Endodermal cell (in vitro differentiated cells): ENCODE measurements at regions not wholly inside any gene's neighbourhood (a gene's known extent, or its start where the extent isn't known, plus 50 kb on each side); places are given as distances from the start of the nearest gene placed in this dataset.

Experiments used
- DNase-seq: peaks from one replicate; pipeline ENCODE4 v3.0.0-alpha.2; 2017
- H3K27ac ChIP-seq: 2 replicates; pipeline ENCODE4 v1.5.1; 2013; ENCODE audit warnings: mild to moderate bottlenecking, low read depth, low read length, moderate library complexity
- H3K27me3 ChIP-seq: 2 replicates; pipeline ENCODE4 v1.6.1; 2013; ENCODE audit warnings: mild to moderate bottlenecking, low read length, moderate library complexity; ENCODE audit not compliant: insufficient read depth, control insufficient read depth, poor library complexity, severe bottlenecking
- H3K36me3 ChIP-seq: 2 replicates; pipeline ENCODE4 v1.7.0; 2013; ENCODE audit warnings: mild to moderate bottlenecking, low read length, moderate library complexity; ENCODE audit not compliant: control insufficient read depth, insufficient read depth
- H3K4me1 ChIP-seq: one replicate; pipeline ENCODE4 v1.7.0; 2013; ENCODE audit warnings: low read length; ENCODE audit not compliant: control insufficient read depth, insufficient read depth
- H3K4me3 ChIP-seq: 2 replicates; pipeline ENCODE4 v1.5.1; 2013; ENCODE audit warnings: mild to moderate bottlenecking, low read length, moderate library complexity
- H3K9ac ChIP-seq: 2 replicates; pipeline ENCODE4 v1.6.1; 2013; ENCODE audit warnings: mild to moderate bottlenecking, low read length, moderate library complexity; ENCODE audit not compliant: poor library complexity, severe bottlenecking; ENCODE audit errors: extremely low read depth
- H3K9me3 ChIP-seq: 2 replicates; pipeline ENCODE4 v1.6.1; 2013; ENCODE audit warnings: mild to moderate bottlenecking, low read length, moderate library complexity; ENCODE audit not compliant: control insufficient read depth
- H3K27ac Mint-ChIP-seq: 2 replicates; pipeline ENCODE4 v1.8.0; 2020; ENCODE audit warnings: mixed read lengths
- H3K27me3 Mint-ChIP-seq: 2 replicates; pipeline ENCODE4 v1.8.0; 2021; ENCODE audit warnings: mild to moderate bottlenecking, mixed read lengths; ENCODE audit not compliant: insufficient read depth
- H3K36me3 Mint-ChIP-seq: 2 replicates; pipeline ENCODE4 v1.8.0; 2020; ENCODE audit warnings: low read depth, mixed read lengths
- H3K4me1 Mint-ChIP-seq: 2 replicates; pipeline ENCODE4 v1.8.0; 2020; ENCODE audit warnings: mixed read lengths
- H3K4me3 Mint-ChIP-seq: 2 replicates; pipeline ENCODE4 v1.8.0; 2020; ENCODE audit warnings: mild to moderate bottlenecking, moderate library complexity, mixed read lengths
- H3K9me3 Mint-ChIP-seq: 2 replicates; pipeline ENCODE4 v1.8.0; 2020; ENCODE audit warnings: mild to moderate bottlenecking, mixed read lengths
- WGBS, 2 experiments: methylation state at CpG; one replicate each; pipeline versions ENCODE4 v1.1.5 to v1.1.7; 2013; ENCODE audit warnings: missing lambda C conversion rate in 2 of 2, mixed read lengths in 1 of 2; ENCODE audit not compliant: insufficient coverage in 1 of 2, insufficient read length in 1 of 2; 5-methylcytosine and 5-hydroxymethylcytosine counted together
- TF ChIP-seq, protein P1 (sequence below): fragments of 200-600 bp; sonication (generic); conservative IDR thresholded peaks from 2 replicates; pipeline ENCODE4 v1.5.0; 2021; ENCODE audit warnings: antibody characterized with exemption, mild to moderate bottlenecking

- TF ChIP-seq, protein P1, sequence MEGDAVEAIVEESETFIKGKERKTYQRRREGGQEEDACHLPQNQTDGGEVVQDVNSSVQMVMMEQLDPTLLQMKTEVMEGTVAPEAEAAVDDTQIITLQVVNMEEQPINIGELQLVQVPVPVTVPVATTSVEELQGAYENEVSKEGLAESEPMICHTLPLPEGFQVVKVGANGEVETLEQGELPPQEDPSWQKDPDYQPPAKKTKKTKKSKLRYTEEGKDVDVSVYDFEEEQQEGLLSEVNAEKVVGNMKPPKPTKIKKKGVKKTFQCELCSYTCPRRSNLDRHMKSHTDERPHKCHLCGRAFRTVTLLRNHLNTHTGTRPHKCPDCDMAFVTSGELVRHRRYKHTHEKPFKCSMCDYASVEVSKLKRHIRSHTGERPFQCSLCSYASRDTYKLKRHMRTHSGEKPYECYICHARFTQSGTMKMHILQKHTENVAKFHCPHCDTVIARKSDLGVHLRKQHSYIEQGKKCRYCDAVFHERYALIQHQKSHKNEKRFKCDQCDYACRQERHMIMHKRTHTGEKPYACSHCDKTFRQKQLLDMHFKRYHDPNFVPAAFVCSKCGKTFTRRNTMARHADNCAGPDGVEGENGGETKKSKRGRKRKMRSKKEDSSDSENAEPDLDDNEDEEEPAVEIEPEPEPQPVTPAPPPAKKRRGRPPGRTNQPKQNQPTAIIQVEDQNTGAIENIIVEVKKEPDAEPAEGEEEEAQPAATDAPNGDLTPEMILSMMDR, result no peak
- no peak for DNase-seq
- Histone ChIP-seq H3K27me3 (no peaks in the 10 kb centered on the region), H3K4me3 (no peak overlapping the region), H3K36me3 (no peaks in the 10 kb centered on the region), H3K4me1 (no peaks in the 10 kb centered on the region), H3K9ac (no peak overlapping the region), H3K9me3 (peaks cover 87% of the 10 kb centered on the region), H3K27ac (no peak overlapping the region)
- no peak overlapping the region for H3K4me3 Mint-ChIP-seq
- no peaks in the 10 kb centered on the region for H3K4me1 Mint-ChIP-seq
- H3K27me3 Mint-ChIP-seq, result no peaks in the 10 kb centered on the region
- H3K9me3 Mint-ChIP-seq, result peaks cover 96% of the 10 kb centered on the region
- peaks cover 4% of the 10 kb centered on the region for H3K36me3 Mint-ChIP-seq
- no peak overlapping the region for H3K27ac Mint-ChIP-seq
- 82 to 86% methylated on average over 9 of the region's 9 CpGs for WGBS, 2 experiments
Measured at GRCh38 chr14:106203438-106203837, 677.1 kb downstream of the TMEM121 start.

DNA sequence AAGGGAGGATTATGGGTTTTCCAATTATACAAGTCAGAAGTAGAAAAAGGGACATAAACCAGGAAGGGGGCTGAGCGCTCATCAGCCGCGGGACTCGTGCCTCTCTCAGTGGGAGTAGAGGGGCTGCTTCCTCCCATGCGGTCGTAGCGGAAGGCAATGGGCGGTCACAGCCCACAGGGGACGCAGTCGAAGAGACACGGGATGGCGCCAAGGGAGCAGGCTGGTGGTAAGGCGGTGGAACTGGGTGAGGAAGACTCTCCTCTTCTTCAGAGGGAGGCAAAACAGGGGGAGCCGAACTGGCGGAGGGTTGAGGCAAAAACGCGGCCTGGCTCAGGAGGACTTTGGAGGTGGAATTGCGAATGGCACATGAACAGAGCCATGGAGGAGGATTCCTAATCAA, 677.7 kb downstream of the TMEM121 start:
- no peak overlapping the region for H3K27ac Mint-ChIP-seq
- H3K4me1 Mint-ChIP-seq, result no peaks in the 10 kb centered on the region
- no peak for DNase-seq
- Histone ChIP-seq H3K9me3 (peaks cover 88% of the 10 kb centered on the region), H3K9ac (no peak overlapping the region), H3K4me3 (no peak overlapping the region), H3K27me3 (no peaks in the 10 kb centered on the region), H3K36me3 (no peaks in the 10 kb centered on the region), H3K4me1 (no peaks in the 10 kb centered on the region), H3K27ac (no peak overlapping the region)
- peaks cover 4% of the 10 kb centered on the region for H3K36me3 Mint-ChIP-seq
- peaks cover 96% of the 10 kb centered on the region for H3K9me3 Mint-ChIP-seq
- TF ChIP-seq, protein P1, result no peak
- no peak overlapping the region for H3K4me3 Mint-ChIP-seq
- no peaks in the 10 kb centered on the region for H3K27me3 Mint-ChIP-seq
- WGBS, 2 experiments, result 88 to 93% methylated on average over 17 to 18 of the region's 18 CpGs

- H3K27ac Mint-ChIP-seq, result no peak overlapping the region
- Histone ChIP-seq H3K36me3 (no peaks in the 10 kb centered on the region), H3K4me3 (no peak overlapping the region), H3K4me1 (no peaks in the 10 kb centered on the region), H3K9ac (no peak overlapping the region), H3K27me3 (no peaks in the 10 kb centered on the region), H3K27ac (no peak overlapping the region), H3K9me3 (peaks cover 87% of the 10 kb centered on the region)
- no peaks in the 10 kb centered on the region for H3K4me1 Mint-ChIP-seq
- peaks cover 4% of the 10 kb centered on the region for H3K36me3 Mint-ChIP-seq
- peaks cover 95% of the 10 kb centered on the region for H3K9me3 Mint-ChIP-seq
- WGBS, 2 experiments, result 73% methylated on average over 1 of the region's 1 CpG; no CpG with 5 or more reads in 1 of the 2 experiments
- TF ChIP-seq, protein P1, result no peak
- no peak overlapping the region for H3K4me3 Mint-ChIP-seq
- no peak for DNase-seq
- H3K27me3 Mint-ChIP-seq, result no peaks in the 10 kb centered on the region
Measured at GRCh38 chr14:106207316-106207715, 680.9 kb downstream of the TMEM121 start.
